ENCODE measurements at regions not wholly inside any gene's neighbourhood (a gene's known extent, or its start where the extent isn't known, plus 50 kb on each side); places are given as distances from the start of the nearest gene placed in this dataset.

DNA sequence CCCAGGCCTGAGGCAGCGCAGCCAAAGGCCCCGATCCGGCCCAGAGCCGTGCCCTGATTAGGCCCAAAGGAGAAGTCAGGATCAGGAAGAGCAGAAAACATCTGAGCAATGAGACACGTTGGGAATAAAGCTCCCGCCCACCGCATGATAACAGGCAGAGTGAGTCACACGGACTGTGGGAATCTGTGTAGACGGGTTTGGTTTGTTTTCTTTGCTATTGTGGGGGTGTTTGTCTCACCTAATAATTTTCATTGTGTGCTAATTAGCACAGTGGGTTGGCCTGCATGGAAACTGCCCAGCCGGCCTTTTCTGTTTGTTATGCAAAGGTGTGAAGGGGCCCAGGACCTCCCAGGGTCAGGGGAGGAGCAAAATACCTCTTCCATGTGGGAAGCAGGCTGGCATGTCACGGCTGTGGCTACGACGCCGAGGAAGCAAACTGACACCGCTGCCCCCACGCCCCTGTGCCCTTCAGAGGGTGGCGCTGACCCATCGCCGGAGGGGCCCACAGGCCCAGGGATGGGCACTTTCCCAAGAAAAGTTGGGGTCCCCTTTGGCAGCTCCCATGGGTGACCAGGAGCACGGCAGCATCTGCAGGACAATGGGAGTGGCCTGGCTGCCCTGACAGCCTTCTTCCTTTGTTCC lies 68.4 kb upstream of the CTDP1 start:
- DNase-seq, result no peak

DNA sequence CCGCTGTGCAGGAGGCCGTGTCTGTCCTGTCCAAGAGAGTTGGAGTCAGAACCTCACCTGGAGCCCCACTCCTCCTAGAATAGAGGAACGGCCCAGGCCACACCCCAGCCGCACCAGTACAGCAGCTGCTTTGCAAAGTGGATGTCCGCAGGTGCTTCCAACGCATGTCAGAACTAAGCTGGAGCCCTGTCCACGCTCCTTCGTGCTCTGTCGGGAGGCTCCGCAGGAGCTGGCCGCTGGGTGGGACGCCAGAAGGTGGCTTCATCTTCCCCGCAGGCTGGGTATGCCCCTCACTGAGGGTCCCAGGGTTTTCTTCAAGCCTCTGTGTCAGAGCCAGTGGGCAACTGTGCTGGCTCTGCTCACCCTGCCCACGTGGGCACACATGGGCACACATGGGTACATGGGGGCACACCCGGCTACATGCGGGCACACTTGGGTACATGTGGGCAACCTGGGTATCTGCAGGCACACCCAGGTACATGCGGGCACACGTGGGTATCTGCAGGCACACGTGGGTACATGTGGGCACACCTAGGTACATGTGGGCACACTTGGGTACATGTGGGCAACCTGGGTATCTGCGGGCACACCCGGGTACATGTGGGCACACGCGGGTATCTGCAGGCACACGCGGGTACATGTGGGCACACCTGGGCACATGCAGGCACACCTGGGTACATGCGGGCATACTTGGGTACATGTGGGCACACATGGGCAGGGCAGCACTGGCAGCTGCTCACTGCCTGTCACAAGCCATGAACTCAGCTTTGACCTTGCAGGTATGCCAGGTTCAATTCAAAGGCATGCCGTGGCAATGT lies 67.1 kb upstream of the CTDP1 start:
- DNase-seq, result no peak

- DNase-seq, result no peak
Observed at GRCh38 chr18:79613186-79613931, 66.2 kb upstream of the CTDP1 start.

DNA sequence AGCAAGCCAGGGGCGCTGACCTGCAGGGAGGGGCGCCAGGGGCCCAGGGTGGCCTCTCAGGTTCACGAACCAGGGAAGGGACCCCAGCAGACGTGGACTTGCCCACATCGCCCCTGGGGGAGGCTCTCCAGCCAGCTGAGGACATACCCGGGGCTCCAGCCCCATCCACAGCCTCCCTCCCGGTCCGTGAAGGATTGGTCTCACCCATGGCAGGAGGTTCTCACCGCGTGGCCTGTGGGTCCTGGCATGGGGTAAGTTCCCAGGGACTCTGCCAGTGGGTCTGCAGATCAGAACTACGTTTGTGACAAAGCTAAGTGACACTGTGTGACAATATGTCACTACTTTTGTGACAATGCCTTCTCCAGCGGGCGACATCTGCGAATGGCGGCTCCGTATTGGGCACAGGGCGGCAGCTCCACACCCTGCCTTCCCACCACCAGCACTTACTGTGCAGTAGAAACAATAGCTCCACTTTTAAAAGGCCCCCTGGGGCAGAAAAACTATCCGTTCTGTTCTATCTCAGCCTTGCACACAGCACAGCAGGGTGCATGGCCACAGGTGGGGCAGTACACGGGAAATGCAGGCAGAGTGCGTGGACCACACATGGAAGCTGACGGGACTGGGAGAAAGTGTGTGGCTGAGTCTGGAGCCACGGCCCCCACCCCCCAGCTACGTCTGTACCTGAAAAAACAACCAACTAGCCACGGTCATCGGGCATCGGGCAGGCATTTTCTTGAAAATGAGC lies 65.2 kb upstream of the CTDP1 start:
- DNase-seq, result no peak

DNA sequence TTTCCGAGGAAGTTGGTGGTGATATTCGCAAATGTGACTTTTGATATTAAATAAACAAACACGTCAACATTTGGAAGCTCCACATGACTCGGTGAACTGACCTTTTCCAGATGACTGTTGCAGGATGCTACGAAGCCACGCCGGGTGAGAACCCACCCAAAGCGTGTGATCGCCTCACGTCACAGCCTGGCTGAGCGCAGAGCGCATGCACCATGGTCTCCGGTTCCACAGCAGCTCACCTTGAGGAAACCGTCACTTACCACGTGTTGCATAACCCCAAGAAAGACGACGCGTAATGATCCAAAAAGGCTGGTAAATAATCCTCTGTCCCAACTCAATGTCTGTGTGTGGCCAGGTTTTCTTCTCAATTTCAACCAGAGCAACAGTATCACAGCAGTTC lies 64.5 kb upstream of the CTDP1 start:
- DNase-seq, result no peak

GRCh38 chr18:79615586-79615985 lies 64.0 kb upstream of the CTDP1 start:
- DNase-seq, result no peak

DNA sequence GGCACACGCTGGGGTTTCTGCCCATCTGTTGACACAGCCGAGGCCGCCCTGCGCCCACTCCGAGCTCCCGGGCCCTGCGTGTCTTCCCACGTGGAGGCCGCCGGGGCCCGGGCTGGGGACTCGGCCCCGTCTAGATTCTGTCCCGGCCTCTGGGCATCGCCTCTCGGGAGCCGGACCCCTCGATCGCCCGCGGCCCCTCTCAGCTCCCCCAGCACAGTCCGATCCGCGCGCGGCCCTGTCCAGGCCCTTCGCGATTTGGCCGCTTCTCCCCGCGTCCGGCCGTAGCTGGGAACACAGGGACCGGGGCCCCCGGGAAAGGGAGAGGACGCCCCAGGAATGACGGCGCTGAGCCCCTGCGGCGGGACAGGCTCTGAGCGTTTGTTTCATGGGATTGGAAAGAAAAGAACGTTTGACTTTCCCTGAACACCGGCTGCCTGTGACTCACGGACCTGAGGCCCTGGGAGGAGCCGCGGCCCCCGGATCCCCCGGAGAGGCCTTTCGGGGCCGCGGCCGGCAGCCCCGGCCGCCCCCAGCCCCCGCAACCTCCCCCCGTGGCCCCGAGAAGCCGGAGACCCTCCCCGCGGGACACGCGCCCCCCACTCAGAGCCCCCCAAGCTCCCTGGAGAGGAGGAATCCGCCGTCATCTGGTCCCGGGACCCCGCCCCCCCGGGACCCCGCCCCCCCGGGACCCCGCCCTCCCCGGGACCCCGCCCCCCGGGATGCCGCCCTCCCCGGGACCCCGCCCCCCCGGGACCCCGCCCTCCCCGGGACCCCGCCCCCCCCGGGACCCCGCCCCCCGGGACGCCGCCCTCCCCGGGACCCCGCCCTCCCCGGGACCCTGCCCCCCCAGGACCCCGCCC lies 62.7 kb upstream of the CTDP1 start:
- no peak for DNase-seq

GRCh38 chr18:79617511-79618500 lies 61.8 kb upstream of the CTDP1 start:
- DNase-seq, result no peak

DNA sequence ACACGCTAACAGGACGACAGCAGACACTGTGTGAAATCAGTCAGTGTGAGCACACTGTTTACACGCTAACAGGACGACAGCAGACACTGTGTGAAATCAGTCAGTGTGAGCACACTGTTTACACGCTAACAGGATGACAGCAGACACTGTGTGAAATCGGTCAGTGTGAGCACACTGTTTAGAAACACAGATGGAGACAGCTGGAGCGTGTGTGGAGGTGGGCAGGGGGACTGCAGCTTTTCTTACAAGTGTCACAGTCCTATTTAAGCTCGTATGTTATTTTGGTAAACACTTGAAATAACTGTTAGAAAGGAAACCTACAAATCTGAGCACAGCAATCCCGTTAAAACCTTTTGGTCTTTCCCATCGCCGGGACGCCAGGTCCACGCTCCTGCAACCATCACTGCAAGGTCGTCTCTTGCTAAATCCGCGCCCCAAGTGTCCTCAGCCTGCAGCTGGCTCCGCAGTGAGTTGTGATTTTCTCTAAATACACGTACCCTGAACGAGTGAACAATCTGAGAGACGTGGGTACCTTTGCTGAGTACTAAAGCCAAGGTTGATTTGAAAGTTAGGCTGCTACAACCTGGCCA lies 58.9 kb upstream of the CTDP1 start:
- DNase-seq, result no peak

GRCh38 chr18:79621501-79621900 lies 58.1 kb upstream of the CTDP1 start:
- no peak for DNase-seq

GRCh38 chr18:79622004-79622403 lies 57.6 kb upstream of the CTDP1 start:
- DNase-seq, result no peak

GRCh38 chr18:79624356-79625170 lies 55.0 kb upstream of the CTDP1 start:
- no peak for DNase-seq

- DNase-seq, result no peak
Observed at GRCh38 chr18:79625195-79625923, 54.2 kb upstream of the CTDP1 start.

DNA sequence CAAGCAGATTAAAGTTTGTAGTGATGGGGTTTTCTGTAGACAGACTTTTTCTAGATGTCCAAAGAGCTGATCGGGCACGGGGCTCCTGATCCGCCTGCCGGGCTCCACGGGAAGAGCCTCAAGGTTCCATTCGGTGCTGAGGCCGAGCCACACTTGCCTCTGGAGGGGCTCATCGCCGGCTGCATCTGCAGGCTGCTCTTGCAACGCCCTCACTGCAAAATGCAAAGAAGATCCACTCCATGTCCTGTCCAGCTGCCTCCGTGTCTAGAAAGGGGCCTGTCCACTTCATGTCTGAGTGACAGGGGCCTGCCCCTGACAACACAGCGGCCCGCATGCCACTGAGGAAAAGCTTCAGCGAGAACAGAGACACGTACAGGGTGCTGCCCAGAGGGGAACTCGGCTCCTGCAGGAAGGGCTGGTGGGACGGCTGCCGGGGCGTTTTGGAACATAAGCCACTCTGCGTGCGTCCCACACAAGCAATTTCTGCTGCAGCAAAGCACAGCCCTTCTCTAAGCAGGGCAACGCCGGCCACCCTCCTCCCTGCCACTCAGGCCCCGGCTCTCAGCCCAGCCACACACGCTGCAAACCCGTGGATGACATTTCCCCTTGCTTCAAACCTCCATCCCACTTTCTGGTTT lies 53.6 kb upstream of the CTDP1 start:
- no peak for DNase-seq

DNA sequence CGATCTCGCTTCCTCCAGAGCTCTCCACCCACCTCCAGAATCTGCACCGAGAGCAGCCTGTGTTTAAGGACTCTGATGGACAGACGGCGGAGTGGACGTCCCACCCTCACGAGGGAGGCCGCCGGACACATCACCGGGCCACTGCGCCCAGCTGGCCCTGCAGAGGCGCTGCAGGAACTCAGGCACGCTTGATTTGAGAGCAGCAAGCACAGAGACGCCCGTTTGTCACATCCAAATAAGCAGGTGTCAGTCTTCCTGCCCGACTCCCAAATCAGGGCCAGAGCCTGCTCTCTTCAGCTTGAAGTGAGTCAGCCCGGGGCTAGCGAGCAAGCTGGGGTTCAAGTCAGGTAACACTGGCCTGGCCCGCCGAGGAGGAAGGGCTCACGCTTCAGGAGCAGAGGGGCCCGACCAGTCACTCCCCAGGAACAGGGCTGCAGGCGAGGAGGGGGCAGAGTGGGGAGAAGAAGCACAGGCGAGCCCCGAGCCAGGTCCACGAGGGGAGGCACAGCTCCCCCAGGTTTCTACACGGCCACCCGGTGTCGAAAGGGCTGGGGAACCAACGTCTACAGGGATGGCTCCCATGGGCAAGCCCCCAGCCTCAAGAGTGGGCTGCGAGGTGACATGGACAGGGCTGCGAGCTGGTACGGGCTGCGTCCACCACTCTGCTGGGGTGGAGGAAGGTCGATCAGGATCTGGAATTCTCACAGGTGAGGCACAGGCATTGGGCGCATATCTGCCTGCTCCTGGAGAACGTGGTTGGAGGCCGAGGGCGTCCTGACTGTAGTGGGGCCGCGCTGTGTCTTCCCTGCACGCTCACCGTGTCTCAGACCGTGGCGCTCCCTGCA lies 52.5 kb upstream of the CTDP1 start:
- DNase-seq, result no peak

DNA sequence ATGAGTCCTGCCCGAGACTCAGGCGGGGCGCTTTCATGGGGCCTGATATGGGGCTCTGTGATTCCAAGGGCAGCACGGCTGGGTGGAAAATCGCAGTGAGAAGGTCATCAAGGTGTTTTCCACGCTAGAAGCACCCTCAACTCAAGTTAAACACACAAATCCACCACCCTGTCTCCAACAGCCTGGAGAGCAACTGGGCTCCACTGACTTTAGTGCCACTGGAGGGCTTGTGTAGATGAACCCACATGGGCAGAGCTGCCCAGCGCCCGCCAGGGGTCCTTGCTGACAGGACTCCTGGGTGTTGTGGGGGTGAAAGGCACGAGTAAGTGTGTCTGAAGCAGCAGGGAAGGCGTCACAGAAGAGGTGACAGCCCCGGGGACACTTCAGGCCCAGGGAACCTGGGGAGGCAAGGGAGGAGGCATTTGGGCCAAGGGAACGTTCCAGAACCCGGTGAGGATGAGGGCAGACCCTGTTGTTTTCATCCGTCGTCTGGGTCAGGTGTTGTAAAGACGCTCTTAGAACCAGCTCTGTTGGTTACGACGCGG lies 51.8 kb upstream of the CTDP1 start:
- no peak for DNase-seq
